ENCODE measurements at regions not wholly inside any gene's neighbourhood (a gene's known extent, or its start where the extent isn't known, plus 50 kb on each side); places are given as distances from the start of the nearest gene placed in this dataset.

DNA sequence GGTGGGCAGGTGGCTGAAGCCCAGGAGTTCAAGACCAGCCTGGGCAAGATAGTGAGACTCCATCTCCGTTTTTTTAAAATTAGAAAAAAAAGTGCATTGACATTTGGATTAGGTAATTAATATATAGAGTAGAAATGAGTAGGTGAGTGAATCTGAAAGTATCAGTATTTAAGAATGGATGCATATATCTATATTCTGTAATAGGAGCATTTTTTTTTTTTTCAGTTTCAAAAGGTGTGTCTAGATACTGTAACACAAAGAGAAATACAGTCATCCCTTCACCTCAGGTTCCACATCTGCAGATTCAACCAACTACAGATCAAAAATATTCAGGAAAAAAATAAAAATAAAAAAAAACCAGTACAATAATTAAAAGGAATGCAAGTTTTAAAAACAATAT is 50.8 kb downstream of the RBM27 start:
- no peaks in the 10 kb centered on the region for H3K36me3 ChIP-seq (ENCODE audit: low read depth)
- DNase-seq: no peak
- H3K4me1 ChIP-seq (ENCODE audit: low read depth): no peaks in the 10 kb centered on the region
- TF ChIP-seq, protein P1, sequence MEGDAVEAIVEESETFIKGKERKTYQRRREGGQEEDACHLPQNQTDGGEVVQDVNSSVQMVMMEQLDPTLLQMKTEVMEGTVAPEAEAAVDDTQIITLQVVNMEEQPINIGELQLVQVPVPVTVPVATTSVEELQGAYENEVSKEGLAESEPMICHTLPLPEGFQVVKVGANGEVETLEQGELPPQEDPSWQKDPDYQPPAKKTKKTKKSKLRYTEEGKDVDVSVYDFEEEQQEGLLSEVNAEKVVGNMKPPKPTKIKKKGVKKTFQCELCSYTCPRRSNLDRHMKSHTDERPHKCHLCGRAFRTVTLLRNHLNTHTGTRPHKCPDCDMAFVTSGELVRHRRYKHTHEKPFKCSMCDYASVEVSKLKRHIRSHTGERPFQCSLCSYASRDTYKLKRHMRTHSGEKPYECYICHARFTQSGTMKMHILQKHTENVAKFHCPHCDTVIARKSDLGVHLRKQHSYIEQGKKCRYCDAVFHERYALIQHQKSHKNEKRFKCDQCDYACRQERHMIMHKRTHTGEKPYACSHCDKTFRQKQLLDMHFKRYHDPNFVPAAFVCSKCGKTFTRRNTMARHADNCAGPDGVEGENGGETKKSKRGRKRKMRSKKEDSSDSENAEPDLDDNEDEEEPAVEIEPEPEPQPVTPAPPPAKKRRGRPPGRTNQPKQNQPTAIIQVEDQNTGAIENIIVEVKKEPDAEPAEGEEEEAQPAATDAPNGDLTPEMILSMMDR (IDR thresholded peaks at IDR 0.05): no peak
- no peak overlapping the region for H3K4me3 ChIP-seq
- no peak for ATAC-seq
- intact Hi-C loops (cut with DNase I, micrococcal nuclease): no loop called here
- H3K9me3 ChIP-seq: no peaks in the 10 kb centered on the region

DNA sequence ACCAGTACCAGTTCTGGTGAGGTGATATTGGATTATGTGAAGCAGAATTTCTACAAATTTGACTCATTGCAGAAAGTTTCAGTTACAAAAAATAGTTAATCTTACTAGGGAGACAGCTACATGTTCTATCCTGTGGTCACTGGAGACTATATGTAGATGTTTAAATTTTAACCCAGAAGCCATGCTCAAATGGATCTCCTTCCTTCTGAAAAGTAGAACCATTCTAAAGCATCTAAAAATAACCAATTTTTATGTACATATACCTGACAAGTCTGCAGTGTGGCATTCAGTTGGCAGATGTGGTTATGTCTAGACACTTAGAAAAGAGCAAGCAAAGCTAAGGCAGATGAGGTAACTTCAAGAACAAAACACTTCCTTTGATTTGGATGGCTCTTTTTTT is 65.5 kb upstream of the POU4F3 start:
- Histone ChIP-seq H3K9me3 (no peaks in the 10 kb centered on the region), H3K36me3 (ENCODE audit: low read depth) (no peaks in the 10 kb centered on the region), H3K4me1 (ENCODE audit: low read depth) (no peaks in the 10 kb centered on the region), H3K4me3 (no peak overlapping the region)
- intact Hi-C loops (cut with DNase I, micrococcal nuclease): loop anchor here in 1 of 2 donors (10.0 kb wide), 1 partner anchor 108 kb away; no protein-coding TSS in a partner anchor
- ATAC-seq (no peak), DNase-seq (no peak)
- TF ChIP-seq, protein P1 (IDR thresholded peaks at IDR 0.05): no peak

DNA sequence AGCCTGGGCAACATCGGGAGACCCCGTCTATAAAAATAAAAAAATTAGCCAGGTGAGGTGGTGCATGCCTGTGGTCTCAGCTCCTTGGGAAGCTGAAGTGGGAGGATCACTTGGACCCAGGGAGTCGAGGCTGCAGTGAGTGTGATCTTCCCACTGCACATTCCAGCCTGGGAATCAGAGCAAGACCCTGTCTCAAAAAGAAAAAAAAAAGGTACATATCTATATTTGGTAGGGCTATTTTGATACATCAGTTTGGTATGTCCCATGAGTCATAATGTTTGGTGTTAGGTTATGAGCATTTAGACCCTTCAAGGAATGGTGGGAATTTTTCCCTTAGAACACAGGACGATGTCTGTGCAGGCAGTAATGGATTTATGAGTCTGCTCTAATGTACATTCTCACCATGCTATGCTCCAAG is 55.3 kb upstream of the POU4F3 start:
- TF ChIP-seq, protein P1 (IDR thresholded peaks at IDR 0.05): no peak
- no peaks in the 10 kb centered on the region for H3K36me3 ChIP-seq (ENCODE audit: low read depth)
- DNase-seq: no peak
- no peak for ATAC-seq
- H3K4me1 ChIP-seq (ENCODE audit: low read depth): no peaks in the 10 kb centered on the region
- intact Hi-C loops (cut with DNase I, micrococcal nuclease): no loop called here
- H3K9me3 ChIP-seq: no peaks in the 10 kb centered on the region
- H3K4me3 ChIP-seq: no peak overlapping the region

DNA sequence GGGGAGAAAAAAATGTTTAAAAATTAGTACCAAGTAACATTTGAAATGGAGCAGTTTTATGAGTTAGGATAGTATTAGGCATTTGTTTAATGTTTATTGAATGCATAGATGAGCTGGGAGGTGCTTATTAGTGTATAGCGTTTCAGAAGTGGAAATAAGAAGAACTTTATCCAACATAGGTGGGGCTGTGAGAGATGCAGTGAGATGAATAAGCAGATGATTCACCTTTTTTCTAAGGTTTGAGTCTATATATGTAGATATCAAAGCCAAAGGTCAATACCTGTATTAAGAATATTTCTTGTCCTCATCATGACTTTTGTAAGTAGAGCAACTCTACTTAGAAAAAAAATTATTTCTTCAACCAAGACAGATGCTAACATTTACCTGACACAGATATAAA is 54.6 kb upstream of the POU4F3 start:
- intact Hi-C loops (cut with DNase I, micrococcal nuclease): no loop called here
- no peak for DNase-seq
- no peak overlapping the region for H3K4me3 ChIP-seq
- H3K9me3 ChIP-seq: no peaks in the 10 kb centered on the region
- no peak for ATAC-seq
- no peaks in the 10 kb centered on the region for H3K36me3 ChIP-seq (ENCODE audit: low read depth)
- TF ChIP-seq, protein P1 (IDR thresholded peaks at IDR 0.05): no peak
- H3K4me1 ChIP-seq (ENCODE audit: low read depth): no peaks in the 10 kb centered on the region
